ENCODE measurements at regions not wholly inside any gene's neighbourhood (a gene's known extent, or its start where the extent isn't known, plus 50 kb on each side); places are given as distances from the start of the nearest gene placed in this dataset.

- H3K4me1 Mint-ChIP-seq (ENCODE audit: low read depth in 2 of 2) = no peaks in the 10 kb centered on the region
- H3K9me3 Mint-ChIP-seq = peaks cover 6% of the 10 kb centered on the region
- no peak overlapping the region for H3K27ac Mint-ChIP-seq
- no peaks in the 10 kb centered on the region for H3K36me3 Mint-ChIP-seq
- no peaks in the 10 kb centered on the region for H3K27me3 Mint-ChIP-seq
- ATAC-seq = no peak
- H3K4me3 Mint-ChIP-seq = no peak overlapping the region
- no peak for DNase-seq (ENCODE audit: low spot score)
Observed at GRCh38 chr6:120735641-120736040, 598.6 kb downstream of the TBC1D32 start.

GRCh38 chr6:120711255-120711654, 623.0 kb downstream of the TBC1D32 start:
- H3K27me3 Mint-ChIP-seq = no peaks in the 10 kb centered on the region
- H3K9me3 Mint-ChIP-seq = peaks cover 22% of the 10 kb centered on the region
- DNase-seq (ENCODE audit: low spot score) (no peak), ATAC-seq (no peak)
- H3K36me3 Mint-ChIP-seq = peaks cover 8% of the 10 kb centered on the region
- H3K4me1 Mint-ChIP-seq (ENCODE audit: low read depth in 2 of 2) = no peaks in the 10 kb centered on the region
- H3K4me3 Mint-ChIP-seq = no peak overlapping the region
- no peak overlapping the region for H3K27ac Mint-ChIP-seq

- ATAC-seq = no peak
- H3K36me3 Mint-ChIP-seq = no peaks in the 10 kb centered on the region
- no peaks in the 10 kb centered on the region for H3K4me1 Mint-ChIP-seq (ENCODE audit: low read depth in 2 of 2)
- no peak for DNase-seq (ENCODE audit: low spot score)
- peaks cover 15% of the 10 kb centered on the region for H3K9me3 Mint-ChIP-seq
- H3K27ac Mint-ChIP-seq = no peak overlapping the region
- no peaks in the 10 kb centered on the region for H3K27me3 Mint-ChIP-seq
- H3K4me3 Mint-ChIP-seq = no peak overlapping the region
Observed at GRCh38 chr6:120700001-120700400, 634.3 kb downstream of the TBC1D32 start.

- no peak for DNase-seq (ENCODE audit: low spot score)
- H3K27me3 Mint-ChIP-seq = no peaks in the 10 kb centered on the region
- no peaks in the 10 kb centered on the region for H3K36me3 Mint-ChIP-seq
- no peak for ATAC-seq
- peaks cover 6% of the 10 kb centered on the region for H3K9me3 Mint-ChIP-seq
- H3K27ac Mint-ChIP-seq = no peak overlapping the region
- H3K4me1 Mint-ChIP-seq (ENCODE audit: low read depth in 2 of 2) = no peaks in the 10 kb centered on the region
- no peak overlapping the region for H3K4me3 Mint-ChIP-seq
Observed at GRCh38 chr6:120686492-120686891, 647.8 kb downstream of the TBC1D32 start.

GRCh38 chr6:120682145-120682544, 652.1 kb downstream of the TBC1D32 start:
- Mint-ChIP-seq H3K4me1 (ENCODE audit: low read depth in 2 of 2) (no peaks in the 10 kb centered on the region), H3K27ac (no peak overlapping the region), H3K9me3 (peaks cover 11% of the 10 kb centered on the region), H3K36me3 (no peaks in the 10 kb centered on the region), H3K4me3 (no peak overlapping the region), H3K27me3 (no peaks in the 10 kb centered on the region)
- ATAC-seq = no peak
- no peak for DNase-seq (ENCODE audit: low spot score)

- Mint-ChIP-seq H3K4me3 (no peak overlapping the region), H3K4me1 (ENCODE audit: low read depth in 2 of 2) (no peaks in the 10 kb centered on the region), H3K27me3 (no peaks in the 10 kb centered on the region), H3K36me3 (no peaks in the 10 kb centered on the region), H3K9me3 (peaks cover 16% of the 10 kb centered on the region), H3K27ac (no peak overlapping the region)
- DNase-seq (ENCODE audit: low spot score) = no peak
- no peak for ATAC-seq
Observed at GRCh38 chr6:120681204-120681603, 653.1 kb downstream of the TBC1D32 start.

- Mint-ChIP-seq H3K4me1 (ENCODE audit: low read depth in 2 of 2) (no peaks in the 10 kb centered on the region), H3K27me3 (no peaks in the 10 kb centered on the region), H3K27ac (no peak overlapping the region), H3K4me3 (no peak overlapping the region), H3K9me3 (peaks cover 10% of the 10 kb centered on the region), H3K36me3 (no peaks in the 10 kb centered on the region)
- no peak for DNase-seq (ENCODE audit: low spot score)
- no peak for ATAC-seq
Observed at GRCh38 chr6:120675886-120676285, 658.4 kb downstream of the TBC1D32 start.

- Mint-ChIP-seq H3K27me3 (no peaks in the 10 kb centered on the region), H3K27ac (no peak overlapping the region), H3K4me1 (ENCODE audit: low read depth in 2 of 2) (no peaks in the 10 kb centered on the region), H3K4me3 (no peak overlapping the region), H3K9me3 (peaks cover 6% of the 10 kb centered on the region), H3K36me3 (peaks cover 4% of the 10 kb centered on the region)
- DNase-seq (ENCODE audit: low spot score) (no peak), ATAC-seq (no peak)
Observed at GRCh38 chr6:120671519-120671918, 662.8 kb downstream of the TBC1D32 start.

GRCh38 chr6:120652506-120652905, 681.8 kb downstream of the TBC1D32 start:
- ATAC-seq (no peak), DNase-seq (ENCODE audit: low spot score) (no peak)
- peaks cover 8% of the 10 kb centered on the region for H3K36me3 Mint-ChIP-seq
- H3K9me3 Mint-ChIP-seq = peaks cover 11% of the 10 kb centered on the region
- no peaks in the 10 kb centered on the region for H3K27me3 Mint-ChIP-seq
- H3K27ac Mint-ChIP-seq = no peak overlapping the region
- H3K4me1 Mint-ChIP-seq (ENCODE audit: low read depth in 2 of 2) = no peaks in the 10 kb centered on the region
- no peak overlapping the region for H3K4me3 Mint-ChIP-seq

GRCh38 chr6:120648713-120649112, 685.6 kb downstream of the TBC1D32 start:
- H3K9me3 Mint-ChIP-seq = peaks cover 19% of the 10 kb centered on the region
- ATAC-seq (no peak), DNase-seq (ENCODE audit: low spot score) (no peak)
- H3K4me3 Mint-ChIP-seq = no peak overlapping the region
- H3K36me3 Mint-ChIP-seq = peaks cover 13% of the 10 kb centered on the region
- H3K27me3 Mint-ChIP-seq = no peaks in the 10 kb centered on the region
- no peak overlapping the region for H3K27ac Mint-ChIP-seq
- no peaks in the 10 kb centered on the region for H3K4me1 Mint-ChIP-seq (ENCODE audit: low read depth in 2 of 2)

- peaks cover 13% of the 10 kb centered on the region for H3K9me3 Mint-ChIP-seq
- no peaks in the 10 kb centered on the region for H3K4me1 Mint-ChIP-seq (ENCODE audit: low read depth in 2 of 2)
- H3K4me3 Mint-ChIP-seq = no peak overlapping the region
- H3K27me3 Mint-ChIP-seq = no peaks in the 10 kb centered on the region
- ATAC-seq (no peak), DNase-seq (ENCODE audit: low spot score) (no peak)
- H3K36me3 Mint-ChIP-seq = peaks cover 13% of the 10 kb centered on the region
- H3K27ac Mint-ChIP-seq = no peak overlapping the region
Observed at GRCh38 chr6:120646101-120646500, 688.2 kb downstream of the TBC1D32 start.

- H3K27me3 Mint-ChIP-seq = no peaks in the 10 kb centered on the region
- H3K4me3 Mint-ChIP-seq = no peak overlapping the region
- no peaks in the 10 kb centered on the region for H3K36me3 Mint-ChIP-seq
- no peak overlapping the region for H3K27ac Mint-ChIP-seq
- ATAC-seq = no peak
- H3K9me3 Mint-ChIP-seq = peaks cover 4% of the 10 kb centered on the region
- no peaks in the 10 kb centered on the region for H3K4me1 Mint-ChIP-seq (ENCODE audit: low read depth in 2 of 2)
- no peak for DNase-seq (ENCODE audit: low spot score)
Observed at GRCh38 chr6:120632975-120633374, 701.3 kb downstream of the TBC1D32 start.

- no peak overlapping the region for H3K4me3 Mint-ChIP-seq
- DNase-seq (ENCODE audit: low spot score) (no peak), ATAC-seq (no peak)
- no peaks in the 10 kb centered on the region for H3K4me1 Mint-ChIP-seq (ENCODE audit: low read depth in 2 of 2)
- no peak overlapping the region for H3K27ac Mint-ChIP-seq
- H3K27me3 Mint-ChIP-seq = no peaks in the 10 kb centered on the region
- peaks cover 13% of the 10 kb centered on the region for H3K9me3 Mint-ChIP-seq
- no peaks in the 10 kb centered on the region for H3K36me3 Mint-ChIP-seq
Observed at GRCh38 chr6:120627612-120628011, 706.7 kb downstream of the TBC1D32 start.

- H3K4me1 Mint-ChIP-seq (ENCODE audit: low read depth in 2 of 2) = no peaks in the 10 kb centered on the region
- ATAC-seq = no peak
- no peaks in the 10 kb centered on the region for H3K36me3 Mint-ChIP-seq
- H3K4me3 Mint-ChIP-seq = no peak overlapping the region
- no peak overlapping the region for H3K27ac Mint-ChIP-seq
- DNase-seq (ENCODE audit: low spot score) = no peak
- no peaks in the 10 kb centered on the region for H3K27me3 Mint-ChIP-seq
- peaks cover 27% of the 10 kb centered on the region for H3K9me3 Mint-ChIP-seq
Observed at GRCh38 chr6:120622127-120622631, 712.1 kb downstream of the TBC1D32 start.

GRCh38 chr6:120620900-120621299, 713.4 kb downstream of the TBC1D32 start:
- no peak for DNase-seq (ENCODE audit: low spot score)
- Mint-ChIP-seq H3K27ac (no peak overlapping the region), H3K4me3 (no peak overlapping the region), H3K9me3 (peaks cover 28% of the 10 kb centered on the region), H3K27me3 (no peaks in the 10 kb centered on the region), H3K36me3 (no peaks in the 10 kb centered on the region), H3K4me1 (ENCODE audit: low read depth in 2 of 2) (no peaks in the 10 kb centered on the region)
- no peak for ATAC-seq

Data from natural killer cell treated with Interleukin-12 subunit alpha and Interleukin-12 subunit beta and Interleukin-15 and Interleukin-18, amount 100 ng/mL, for 72 hours (primary cell).